H9 (cell line): ENCODE measurements at regions not wholly inside any gene's neighbourhood (a gene's known extent, or its start where the extent isn't known, plus 50 kb on each side); places are given as distances from the start of the nearest gene placed in this dataset.

Experiments used
- DNase-seq: peaks from one replicate; pipeline ENCODE4 v3.0.0-alpha.2; 2017
- H2AFZ ChIP-seq: one replicate; pipeline ENCODE4 v1.6.1; 2013; ENCODE audit warnings: mild to moderate bottlenecking, low read length, control low read depth, moderate library complexity
- H2AK5ac ChIP-seq: 2 replicates; pipeline ENCODE4 v1.6.1; 2013; ENCODE audit warnings: low read length, control low read depth, mixed read lengths; ENCODE audit not compliant: insufficient read length
- H2BK120ac ChIP-seq: one replicate; pipeline ENCODE4 v1.6.1; 2013; ENCODE audit warnings: low read depth, mild to moderate bottlenecking, low read length, control low read depth, inconsistent platforms; ENCODE audit not compliant: poor library complexity, severe bottlenecking
- H2BK12ac ChIP-seq: 2 replicates; pipeline ENCODE4 v1.6.1; 2013; ENCODE audit warnings: low read length, control low read depth, mixed read lengths, low read depth; ENCODE audit not compliant: insufficient read length
- H2BK15ac ChIP-seq: 2 replicates; pipeline ENCODE4 v1.6.1; 2013; ENCODE audit warnings: low read depth, low read length, control low read depth
- H2BK20ac ChIP-seq: one replicate; pipeline ENCODE4 v1.6.1; 2013; ENCODE audit warnings: low read depth, mild to moderate bottlenecking, low read length, control low read depth, inconsistent platforms; ENCODE audit not compliant: poor library complexity, severe bottlenecking
- H2BK5ac ChIP-seq: 2 replicates; pipeline ENCODE4 v1.6.1; 2013; ENCODE audit warnings: low read length, control low read depth, mixed read lengths; ENCODE audit not compliant: insufficient read length
- H3K14ac ChIP-seq: 2 replicates; pipeline ENCODE4 v1.6.1; 2013; ENCODE audit warnings: low read length, control low read depth; ENCODE audit not compliant: insufficient read depth
- H3K18ac ChIP-seq: 2 replicates; pipeline ENCODE4 v1.6.1; 2013; ENCODE audit warnings: low read depth, mild to moderate bottlenecking, mixed read lengths, low read length, control low read depth; ENCODE audit not compliant: insufficient read length
- H3K23ac ChIP-seq: 2 replicates; pipeline ENCODE4 v1.6.1; 2013; ENCODE audit warnings: low read length, control low read depth, mixed read lengths, low read depth; ENCODE audit not compliant: insufficient read length
- H3K23me2 ChIP-seq: 2 replicates; pipeline ENCODE4 v1.6.1; 2013; ENCODE audit warnings: low read depth, mild to moderate bottlenecking, mixed read lengths, low read length, control low read depth; ENCODE audit not compliant: insufficient read length, poor library complexity, severe bottlenecking
- H3K27ac ChIP-seq: 2 replicates; pipeline ENCODE4 v1.5.1; 2013; ENCODE audit warnings: low read length, control low read depth, mixed read lengths, low read depth; ENCODE audit not compliant: insufficient read length
- H3K27me3 ChIP-seq: 2 replicates; pipeline ENCODE4 v1.6.1; 2013; ENCODE audit warnings: low read length, control low read depth, inconsistent platforms; ENCODE audit not compliant: insufficient read depth
- H3K4ac ChIP-seq: 2 replicates; pipeline ENCODE4 v1.6.1; 2013; ENCODE audit warnings: low read depth, mild to moderate bottlenecking, control low read depth, inconsistent platforms, low read length, moderate library complexity
- H3K4me1 ChIP-seq: 2 replicates; pipeline ENCODE4 v1.6.1; 2013; ENCODE audit warnings: low read length, control low read depth, inconsistent platforms; ENCODE audit not compliant: insufficient read depth
- H3K4me2 ChIP-seq: 2 replicates; pipeline ENCODE4 v1.6.1; 2013; ENCODE audit warnings: low read length, control low read depth, mixed read lengths; ENCODE audit not compliant: insufficient read length, insufficient read depth
- H3K56ac ChIP-seq: 2 replicates; pipeline ENCODE4 v1.6.1; 2013; ENCODE audit warnings: low read depth, mild to moderate bottlenecking, mixed read lengths, low read length, control low read depth; ENCODE audit not compliant: insufficient read length
- H3K79me1 ChIP-seq: 2 replicates; pipeline ENCODE4 v1.6.1; 2013; ENCODE audit warnings: low read depth, mild to moderate bottlenecking, moderate library complexity, low read length, control low read depth, inconsistent platforms; ENCODE audit not compliant: insufficient read depth, poor library complexity, severe bottlenecking
- H3K79me2 ChIP-seq: 2 replicates; pipeline ENCODE4 v1.6.1; 2013; ENCODE audit warnings: low read length, control low read depth, inconsistent platforms; ENCODE audit not compliant: insufficient read depth
- H3K9ac ChIP-seq: 2 replicates; pipeline ENCODE4 v1.6.1; 2013; ENCODE audit warnings: low read length, control low read depth, mixed read lengths; ENCODE audit not compliant: insufficient read length; ENCODE audit errors: extremely low read depth
- H3K9me3 ChIP-seq: one replicate; pipeline ENCODE4 v1.6.1; 2013; ENCODE audit warnings: low read depth, low read length, inconsistent platforms; ENCODE audit not compliant: control insufficient read depth
- H3T11ph ChIP-seq: one replicate; pipeline ENCODE4 v1.6.1; 2013; ENCODE audit warnings: mild to moderate bottlenecking, low read length, control low read depth, inconsistent platforms
- H4K20me1 ChIP-seq: one replicate; pipeline ENCODE4 v1.6.1; 2013; ENCODE audit not compliant: control insufficient read depth, insufficient read length, insufficient read depth
- H4K5ac ChIP-seq: 2 replicates; pipeline ENCODE4 v1.6.1; 2013; ENCODE audit warnings: low read depth, mild to moderate bottlenecking, mixed read lengths, low read length, control low read depth; ENCODE audit not compliant: insufficient read length
- H4K8ac ChIP-seq: replicated peaks from 2 replicates; pipeline ENCODE4 v1.6.1; 2013; ENCODE audit warnings: low read length, control low read depth, mixed read lengths, low read depth; ENCODE audit not compliant: insufficient read length
- H4K91ac ChIP-seq: 2 replicates; pipeline ENCODE4 v1.6.1; 2013; ENCODE audit warnings: low read depth, mild to moderate bottlenecking, moderate library complexity, mixed read lengths, low read length, control low read depth; ENCODE audit not compliant: insufficient read length
- H3K27ac Mint-ChIP-seq, 3 experiments: 2 replicates in 2 of 3; 3 replicates in 1 of 3; pipeline ENCODE4 v1.8.0; 2020 to 2021; ENCODE audit warnings: mixed read lengths in 3 of 3, mild to moderate bottlenecking in 1 of 3, moderate library complexity in 1 of 3
- H3K27me3 Mint-ChIP-seq: 2 replicates; pipeline ENCODE4 v1.8.0; 2021; ENCODE audit warnings: low read depth, mild to moderate bottlenecking, moderate library complexity, mixed read lengths
- H3K36me3 Mint-ChIP-seq, 3 experiments: 2 replicates in 2 of 3; 3 replicates in 1 of 3; pipeline ENCODE4 v1.8.0; 2020 to 2021; ENCODE audit warnings: low read depth in 3 of 3, mixed read lengths in 3 of 3; ENCODE audit not compliant: insufficient read depth in 1 of 3
- H3K4me1 Mint-ChIP-seq, 2 experiments: 2 replicates each; pipeline ENCODE4 v1.8.0; 2020; ENCODE audit warnings: mixed read lengths in 2 of 2
- H3K4me3 Mint-ChIP-seq, 2 experiments: 2 replicates in 1 of 2; 3 replicates in 1 of 2; pipeline ENCODE4 v1.8.0; 2020 to 2021; ENCODE audit warnings: mild to moderate bottlenecking in 2 of 2, mixed read lengths in 2 of 2, moderate library complexity in 1 of 2
- H3K9me3 Mint-ChIP-seq, 2 experiments: 2 replicates in 1 of 2; 3 replicates in 1 of 2; pipeline ENCODE4 v1.8.0; 2020; ENCODE audit warnings: mild to moderate bottlenecking in 2 of 2, mixed read lengths in 2 of 2, moderate library complexity in 1 of 2
- CTCF ChIP-seq: fragments of 200-600 bp; sonication (generic); conservative IDR thresholded peaks from 3 replicates; pipeline ENCODE4 v1.8.0; 2021; ENCODE audit warnings: antibody characterized with exemption, mild to moderate bottlenecking
- WGBS: extraction: QIAGEN DNeasy Blood & Tissue Kit; methylation state at CpG from one replicate; pipeline ENCODE4 v1.1.7; 2013; ENCODE audit warnings: missing lambda C conversion rate, low lambda C conversion rate, mixed read lengths; ENCODE audit not compliant: insufficient read length; ENCODE audit errors: extremely low coverage; 5-methylcytosine and 5-hydroxymethylcytosine counted together

- Histone ChIP-seq H3K9me3 (no peaks in the 10 kb centered on the region), H2BK20ac (no peak overlapping the region), H3K79me1 (no peaks in the 10 kb centered on the region), H3K23ac (no peak overlapping the region), H3K4me2 (no peak overlapping the region), H3K18ac (no peak overlapping the region), H4K8ac (no peak overlapping the region), H3K23me2 (no peaks in the 10 kb centered on the region), H3K4ac (no peak overlapping the region), H3K27ac (no peak overlapping the region), H3K9ac (no peak overlapping the region), H3K27me3 (no peaks in the 10 kb centered on the region), H2AK5ac (no peak overlapping the region), H2AFZ (no peak overlapping the region), H3T11ph (no peak overlapping the region), H3K4me1 (no peaks in the 10 kb centered on the region), H4K20me1 (no peaks in the 10 kb centered on the region), H2BK15ac (no peak overlapping the region), H3K14ac (no peak overlapping the region), H2BK120ac (no peak overlapping the region), H4K5ac (no peak overlapping the region), H2BK12ac (no peak overlapping the region), H3K56ac (no peak overlapping the region), H3K79me2 (no peaks in the 10 kb centered on the region), H4K91ac (no peak overlapping the region), H2BK5ac (no peak overlapping the region)
- no CpG with 5 or more reads among the region's 3 CpGs for WGBS
- DNase-seq: no peak
- Mint-ChIP-seq H3K4me3 (no peak overlapping the region), H3K27me3 (no peaks in the 10 kb centered on the region), H3K9me3 (no peaks in the 10 kb centered on the region), H3K27ac (no peak overlapping the region), H3K36me3 (no peaks in the 10 kb centered on the region), H3K4me1 (no peaks in the 10 kb centered on the region)
- no peak for TF ChIP-seq CTCF
Measured at GRCh38 chr5:167869125-167869524, 422.3 kb upstream of the WWC1 start.
